Testis (tissue), 2 donors: ENCODE measurements at regions not wholly inside any gene's neighbourhood (a gene's known extent, or its start where the extent isn't known, plus 50 kb on each side); places are given as distances from the start of the nearest gene placed in this dataset.

Source experiments
- DNase-seq: peaks from one replicate; pipeline ENCODE4 v3.0.0-alpha.2; 2019
- H3K27ac ChIP-seq, 2 donors: fragments of 200-600 bp; sonication (generic); one replicate each; pipeline ENCODE4 v1.5.1; 2019
- H3K27me3 ChIP-seq: fragments of 200-600 bp; sonication (generic); one replicate; pipeline ENCODE4 v1.5.1; 2019
- H3K36me3 ChIP-seq: fragments of 200-600 bp; sonication (generic); one replicate; pipeline ENCODE4 v1.5.1; 2017; ENCODE audit warnings: low read depth; ENCODE audit errors: missing control alignments
- H3K4me1 ChIP-seq: fragments of 200-600 bp; sonication (generic); one replicate; pipeline ENCODE4 v1.5.1; 2019
- H3K4me3 ChIP-seq, 2 donors: fragments of 200-600 bp; sonication (generic); one replicate each; pipeline ENCODE4 v1.5.1; 2017 to 2019
- H3K9me3 ChIP-seq: fragments of 200-600 bp; sonication (generic); one replicate; pipeline ENCODE4 v1.5.1; 2017
- CTCF ChIP-seq, 3 experiments: fragments of 450-650 bp in 2 of 3; fragments of 200-600 bp in 1 of 3; sonication (generic) in 1 of 3; IDR thresholded peaks; one replicate each; pipeline ENCODE4 v1.5.1; 2016 to 2019; ENCODE audit warnings: antibody characterized with exemption in 3 of 3, mild to moderate bottlenecking in 2 of 3, moderate library complexity in 1 of 3
- POLR2A ChIP-seq: fragments of 450-650 bp; IDR thresholded peaks from one replicate; pipeline ENCODE4 v1.6.1; 2017; ENCODE audit warnings: antibody characterized with exemption, mild to moderate bottlenecking, moderate library complexity
- WGBS, 2 donors: methylation state at CpG; one replicate each; pipeline ENCODE4 v1.1.5; 2018; 5-methylcytosine and 5-hydroxymethylcytosine counted together
- intact Hi-C: fragments of 100-400 bp; cut with DNase I; formaldehyde crosslinking; loops from one replicate; pipeline ENCODE4 v1.15.1; 2023; ENCODE audit warnings: low total_unique reads

GRCh38 chr12:45660330-45660729 is 69.2 kb upstream of the ARID2 start:
- WGBS, 2 donors = 69 to 72% methylated on average over 2 of the region's 2 CpGs
- Histone ChIP-seq H3K4me3 (no peak overlapping the region), H3K9me3 (no peaks in the 10 kb centered on the region), H3K4me1 (no peaks in the 10 kb centered on the region), H3K27ac (no peak overlapping the region), H3K27me3 (no peaks in the 10 kb centered on the region), H3K36me3 (no peaks in the 10 kb centered on the region)
- intact Hi-C loops = no loop called here
- DNase-seq = no peak
- TF ChIP-seq POLR2A (no peak), CTCF (IDR thresholded peaks at IDR 0.05) (no peak)

- H3K9me3 ChIP-seq = no peaks in the 10 kb centered on the region
- WGBS, 2 donors = 48 to 58% methylated on average over 2 of the region's 2 CpGs
- DNase-seq = no peak
Measured at GRCh38 chr12:45663455-45663854, 66.1 kb upstream of the ARID2 start.

GRCh38 chr12:45665941-45666340 is 63.6 kb upstream of the ARID2 start:
- H3K27ac ChIP-seq = no peak overlapping the region
- H3K36me3 ChIP-seq = no peaks in the 10 kb centered on the region
- no peak for DNase-seq
- H3K27me3 ChIP-seq = no peaks in the 10 kb centered on the region
- no peaks in the 10 kb centered on the region for H3K4me1 ChIP-seq
- intact Hi-C loops = no loop called here
- TF ChIP-seq POLR2A (no peak), CTCF (IDR thresholded peaks at IDR 0.05) (no peak)
- H3K9me3 ChIP-seq = no peaks in the 10 kb centered on the region
- WGBS, 2 donors = 61 to 63% methylated on average over 1 of the region's 1 CpG
- no peak overlapping the region for H3K4me3 ChIP-seq

More at GRCh38 chr12:45663455-45663854, 66.1 kb upstream of the ARID2 start:
- no peaks in the 10 kb centered on the region for H3K27me3 ChIP-seq
- no peak overlapping the region for H3K27ac ChIP-seq
- H3K4me1 ChIP-seq = no peaks in the 10 kb centered on the region
- intact Hi-C loops = no loop called here
- no peak overlapping the region for H3K4me3 ChIP-seq
- no peaks in the 10 kb centered on the region for H3K36me3 ChIP-seq
- TF ChIP-seq POLR2A = no peak
- no peak for TF ChIP-seq CTCF (IDR thresholded peaks at IDR 0.05)

GRCh38 chr12:45666396-45666795 is 63.1 kb upstream of the ARID2 start:
- 90 to 94% methylated on average over 3 of the region's 3 CpGs for WGBS, 2 donors
- no peak overlapping the region for H3K27ac ChIP-seq
- H3K27me3 ChIP-seq = no peaks in the 10 kb centered on the region
- H3K4me1 ChIP-seq = no peaks in the 10 kb centered on the region
- TF ChIP-seq CTCF (IDR thresholded peaks at IDR 0.05) = no peak
- DNase-seq = no peak
- H3K9me3 ChIP-seq = no peaks in the 10 kb centered on the region
- H3K36me3 ChIP-seq = no peaks in the 10 kb centered on the region
- intact Hi-C loops = no loop called here
- H3K4me3 ChIP-seq = no peak overlapping the region

GRCh38 chr12:45666816-45667215 is 62.7 kb upstream of the ARID2 start:
- no peak for DNase-seq
- Histone ChIP-seq H3K4me3 (no peak overlapping the region), H3K27me3 (no peaks in the 10 kb centered on the region), H3K36me3 (no peaks in the 10 kb centered on the region), H3K4me1 (no peaks in the 10 kb centered on the region), H3K9me3 (no peaks in the 10 kb centered on the region), H3K27ac (no peak overlapping the region)
- intact Hi-C loops = no loop called here
- no peak for TF ChIP-seq POLR2A
- no peak for TF ChIP-seq CTCF (IDR thresholded peaks at IDR 0.05)
- WGBS, 2 donors = 87 to 92% methylated on average over 2 of the region's 2 CpGs
